ENCODE measurements at regions not wholly inside any gene's neighbourhood (a gene's known extent, or its start where the extent isn't known, plus 50 kb on each side); places are given as distances from the start of the nearest gene placed in this dataset.

DNA sequence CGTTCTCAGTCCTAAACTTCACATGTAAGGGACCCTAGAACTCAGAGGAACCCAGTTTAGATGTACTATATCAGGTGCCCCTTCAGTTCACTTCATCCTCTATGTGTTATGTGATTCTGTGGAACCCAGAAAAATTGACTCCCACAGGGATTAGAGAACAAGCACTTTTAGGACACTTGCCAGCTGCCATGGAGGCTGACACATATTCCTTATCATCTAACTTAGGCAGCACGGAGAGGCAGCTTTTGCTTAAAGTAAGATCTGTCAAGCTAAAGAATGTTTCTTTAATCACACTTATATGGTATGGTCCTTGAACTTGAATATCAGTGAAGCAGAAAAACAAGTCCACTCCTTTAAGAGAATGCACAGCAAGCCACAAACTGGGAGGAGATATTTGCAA, 701.5 kb upstream of the ID4 start:
- TF ChIP-seq ZNF274 (IDR thresholded peaks at IDR 0.05; ENCODE audit: low read depth, low read length), result no peak
- TF ChIP-seq SUZ12 (IDR thresholded peaks at IDR 0.05; ENCODE audit: extremely low read depth, insufficient read depth, insufficient read length), result no peak
- TF ChIP-seq YY1 (IDR thresholded peaks at IDR 0.05; ENCODE audit: insufficient read depth, insufficient read length), result no peak

Data from NT2/D1 (cell line).